ENCODE measurements at regions not wholly inside any gene's neighbourhood (a gene's known extent, or its start where the extent isn't known, plus 50 kb on each side); places are given as distances from the start of the nearest gene placed in this dataset.

- no peak for DNase-seq (ENCODE audit: low read depth)
These were observed 95.1 kb upstream of the PLET1 start for GRCh38 chr11:112355726-112356125.

GRCh38 chr11:112357488-112357887 is 96.8 kb upstream of the PLET1 start:
- DNase-seq (ENCODE audit: low read depth): no peak

- no peak for DNase-seq (ENCODE audit: low read depth)
These were observed 100.7 kb upstream of the PLET1 start for GRCh38 chr11:112361396-112361795.

DNA sequence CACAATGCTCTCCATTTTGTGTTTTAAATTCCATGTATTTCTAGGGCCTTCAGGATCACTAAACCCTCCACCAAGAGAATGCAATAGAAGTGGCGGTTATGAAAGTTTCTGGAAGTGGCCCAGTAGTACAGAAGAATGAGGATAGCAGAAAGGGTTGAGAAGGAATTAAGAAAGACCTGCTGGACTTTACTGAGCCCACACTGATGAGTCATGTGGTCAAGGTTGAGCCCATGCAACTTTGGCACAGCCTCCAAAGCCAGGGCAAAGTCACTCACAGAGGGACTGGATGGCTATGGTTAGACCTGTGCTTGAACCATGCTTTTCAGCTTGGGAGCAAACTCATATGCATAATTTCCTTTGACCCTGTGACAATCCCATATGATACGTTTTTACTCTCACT is 102.9 kb upstream of the PLET1 start:
- no peak for DNase-seq (ENCODE audit: low read depth)

DNA sequence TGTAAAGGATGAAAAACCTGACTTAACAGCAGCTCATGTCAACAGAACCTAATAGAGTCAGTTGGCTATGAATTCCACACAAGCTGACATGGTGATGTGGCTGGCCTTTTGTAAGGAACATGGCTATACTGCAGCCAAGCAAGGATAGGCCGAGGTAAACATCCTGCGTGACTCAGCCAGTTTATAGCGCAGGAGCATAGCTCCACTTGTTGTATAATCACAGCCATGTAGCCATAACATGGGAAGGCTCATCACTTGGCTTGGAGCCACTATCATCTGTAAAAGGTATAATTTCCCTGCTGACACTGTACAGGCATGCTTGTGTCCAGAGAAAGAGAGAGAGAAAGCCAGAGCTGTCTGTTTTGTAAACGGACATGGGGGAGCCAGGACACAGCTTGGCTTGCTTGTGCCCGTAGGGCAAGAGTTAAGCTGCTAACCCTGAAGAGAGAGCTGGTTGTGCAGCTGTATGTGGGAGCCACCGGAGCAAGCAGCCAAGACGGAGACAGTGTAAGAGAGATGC is 104.4 kb upstream of the PLET1 start:
- no peak for DNase-seq (ENCODE audit: low read depth)

- DNase-seq (ENCODE audit: low read depth): no peak
These were observed 105.4 kb upstream of the PLET1 start for GRCh38 chr11:112366012-112366411.

DNA sequence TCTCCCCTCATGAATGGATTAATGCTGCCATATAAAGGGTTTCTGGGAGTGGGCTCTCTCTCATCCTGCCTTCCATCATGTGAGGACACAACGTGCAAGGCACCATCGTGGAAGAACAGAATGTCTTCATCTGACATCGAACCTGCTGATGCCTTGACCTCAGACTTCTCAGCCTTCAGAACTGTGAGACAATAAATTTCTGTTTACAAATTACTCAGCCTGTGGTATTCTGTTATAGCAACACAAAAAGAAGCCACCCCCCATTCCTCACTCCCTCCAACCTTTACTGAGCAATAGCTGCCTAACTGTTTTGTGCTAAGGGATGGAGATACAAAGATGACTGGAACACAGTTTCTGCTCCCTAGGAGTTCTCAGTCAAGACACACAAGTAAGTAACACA is 106.1 kb upstream of the PLET1 start:
- DNase-seq (ENCODE audit: low read depth): no peak

DNA sequence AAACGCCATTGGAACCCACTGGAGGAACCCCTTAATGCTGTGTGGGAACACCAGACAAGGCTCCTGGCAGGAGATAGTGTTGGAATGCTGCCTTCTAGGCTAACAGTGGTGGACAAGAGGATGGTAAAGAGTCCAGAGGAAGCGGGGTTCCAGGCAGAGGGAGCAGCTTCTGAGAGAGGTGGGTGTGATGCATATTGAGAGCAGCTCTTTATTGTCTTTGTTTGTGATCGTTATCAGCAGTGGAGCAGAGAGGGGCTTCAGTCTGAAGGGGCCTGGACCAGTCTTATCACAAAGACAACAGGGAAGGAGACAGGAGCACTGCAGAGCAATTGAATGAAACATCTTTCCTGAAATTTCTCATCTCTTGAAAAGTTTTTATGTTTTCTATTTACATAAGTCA is 106.8 kb upstream of the PLET1 start:
- no peak for DNase-seq (ENCODE audit: low read depth)

GRCh38 chr11:112367895-112368294 is 107.2 kb upstream of the PLET1 start:
- no peak for DNase-seq (ENCODE audit: low read depth)

- DNase-seq (ENCODE audit: low read depth): no peak
These were observed 107.7 kb upstream of the PLET1 start for GRCh38 chr11:112368381-112368780.

DNA sequence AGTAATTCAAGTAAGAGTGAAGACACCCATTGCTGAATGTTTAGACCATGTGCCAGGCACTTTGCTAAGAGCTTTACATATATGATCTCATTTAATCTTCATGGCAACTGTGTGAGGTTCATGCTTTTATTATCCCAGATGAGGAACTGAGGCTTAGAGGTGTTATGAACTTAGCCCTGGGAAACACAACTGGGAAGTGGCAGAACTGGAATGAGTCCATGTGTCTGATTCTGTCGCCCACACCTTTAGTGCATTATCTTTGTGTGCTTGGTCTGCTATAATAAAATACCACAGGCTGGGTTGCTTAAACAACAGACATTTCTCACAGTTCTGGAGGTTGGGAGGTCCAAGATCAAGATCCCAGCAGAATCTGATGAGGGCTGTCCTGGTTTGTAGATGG is 108.7 kb upstream of the PLET1 start:
- no peak for DNase-seq (ENCODE audit: low read depth)

DNA sequence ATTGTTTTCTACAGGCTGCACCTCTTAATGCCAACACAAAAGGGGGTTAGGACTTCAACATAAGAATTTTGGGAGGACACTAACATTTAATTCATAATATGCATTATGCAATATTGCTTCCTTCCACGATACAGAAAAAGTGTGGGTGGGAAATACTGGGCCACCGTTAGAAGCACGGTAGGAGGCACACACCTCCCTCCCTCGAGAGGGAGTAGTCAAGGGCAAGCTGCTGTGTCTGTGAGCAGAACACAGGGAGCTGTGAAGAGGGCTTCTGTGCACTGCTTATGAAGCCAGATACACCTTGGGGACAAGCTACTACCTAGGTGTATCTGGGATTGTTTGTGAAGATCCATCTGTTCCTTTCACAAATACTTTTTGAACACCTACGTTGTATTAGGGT is 109.3 kb upstream of the PLET1 start:
- no peak for DNase-seq (ENCODE audit: low read depth)

DNA sequence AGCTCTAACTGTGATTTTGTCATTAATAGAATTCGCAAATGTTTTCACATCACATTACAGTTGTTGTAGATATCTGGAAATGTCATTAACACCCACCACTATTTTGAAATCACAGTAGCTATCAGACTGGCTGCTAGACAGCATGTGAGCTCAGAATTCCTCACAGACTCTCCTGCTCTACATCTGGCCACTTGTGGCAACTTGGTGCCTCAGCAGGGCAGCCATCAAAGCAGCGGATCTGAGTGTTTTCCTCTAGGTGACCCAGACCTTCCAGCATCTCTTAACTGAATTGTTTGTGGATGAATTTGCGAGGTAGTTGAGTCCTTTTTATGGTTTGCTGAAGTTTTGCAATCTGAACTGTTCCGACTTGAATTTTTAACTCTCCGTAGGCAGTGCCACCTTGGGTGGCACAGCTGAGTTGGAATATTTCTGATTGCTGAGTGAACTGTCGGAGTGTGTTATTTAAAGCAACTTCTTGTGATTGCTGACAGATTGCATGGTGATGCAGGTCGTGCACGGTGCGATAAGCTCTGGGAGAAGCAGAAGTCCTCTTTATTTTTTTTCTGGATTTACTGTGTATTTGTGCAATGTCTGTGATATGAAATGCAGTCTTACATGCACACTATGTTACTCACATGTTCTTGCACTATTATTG is 114.0 kb upstream of the PLET1 start:
- no peak for DNase-seq (ENCODE audit: low read depth)

DNA sequence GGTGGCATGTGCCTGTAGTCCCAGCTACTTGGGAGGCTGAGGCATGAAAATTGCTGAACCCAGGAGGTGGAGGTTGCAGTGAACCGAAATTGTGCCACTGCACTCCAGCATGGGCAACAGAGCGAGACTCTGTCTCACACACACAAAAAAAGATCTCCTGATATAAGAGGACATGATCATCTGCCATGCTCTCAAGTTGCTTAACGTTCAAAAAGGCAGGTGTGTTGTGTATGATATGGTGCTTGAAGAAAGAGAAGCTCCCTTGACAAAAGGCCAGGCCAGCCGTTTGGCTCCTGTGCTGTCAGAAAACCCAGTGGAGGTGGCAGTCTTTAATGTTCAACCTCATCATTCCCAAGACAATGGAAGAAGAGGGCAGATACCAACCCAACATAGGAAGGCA is 117.3 kb upstream of the PLET1 start:
- no peak for DNase-seq (ENCODE audit: low read depth)

GRCh38 chr11:112380464-112380863 is 119.8 kb upstream of the PLET1 start:
- DNase-seq (ENCODE audit: low read depth): no peak

- no peak for DNase-seq (ENCODE audit: low read depth)
These were observed 120.9 kb upstream of the PLET1 start for GRCh38 chr11:112381578-112381977.

DNA sequence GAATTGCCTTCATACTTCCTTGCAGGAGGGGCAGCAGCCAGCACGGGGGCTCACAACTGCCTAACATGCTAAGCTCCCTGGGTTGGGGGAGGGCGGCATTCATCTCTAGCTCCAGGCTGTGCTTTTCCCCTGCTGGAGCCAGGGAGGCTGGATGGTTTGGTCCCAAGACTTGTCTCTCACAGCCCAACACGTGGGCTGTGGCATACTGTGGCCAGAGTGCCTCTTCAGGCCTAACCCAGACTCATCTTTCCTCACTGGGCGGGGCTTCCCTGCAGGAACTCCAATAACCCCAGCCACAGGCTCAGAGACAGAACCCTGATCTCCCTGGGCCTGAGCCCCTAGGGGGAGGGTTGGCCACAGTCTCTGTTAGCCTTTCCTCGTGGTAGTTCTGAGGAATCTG is 121.9 kb upstream of the PLET1 start:
- DNase-seq (ENCODE audit: low read depth): no peak

GRCh38 chr11:112388496-112388895 is 127.8 kb upstream of the PLET1 start:
- no peak for DNase-seq (ENCODE audit: low read depth)

DNA sequence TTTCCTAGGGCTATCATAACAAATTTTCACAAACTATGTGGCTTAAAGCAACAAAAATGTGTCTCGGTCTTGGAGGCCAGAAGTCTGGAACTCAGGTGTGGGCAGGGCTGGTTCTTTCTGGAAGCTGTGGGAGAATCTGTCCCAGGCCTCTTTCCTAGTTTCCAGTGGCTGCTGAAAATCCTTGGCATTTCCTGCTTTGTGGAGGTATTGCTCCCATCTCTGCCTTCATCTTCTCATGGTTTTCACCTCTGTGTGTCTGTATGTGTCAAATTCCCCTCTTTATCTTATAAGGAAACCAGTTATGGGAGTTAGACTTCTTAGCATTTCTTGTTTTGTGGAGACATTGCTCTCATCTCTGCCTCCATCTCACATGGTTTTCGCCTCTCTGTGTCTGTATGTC is 130.4 kb upstream of the PLET1 start:
- DNase-seq (ENCODE audit: low read depth): no peak

DNA sequence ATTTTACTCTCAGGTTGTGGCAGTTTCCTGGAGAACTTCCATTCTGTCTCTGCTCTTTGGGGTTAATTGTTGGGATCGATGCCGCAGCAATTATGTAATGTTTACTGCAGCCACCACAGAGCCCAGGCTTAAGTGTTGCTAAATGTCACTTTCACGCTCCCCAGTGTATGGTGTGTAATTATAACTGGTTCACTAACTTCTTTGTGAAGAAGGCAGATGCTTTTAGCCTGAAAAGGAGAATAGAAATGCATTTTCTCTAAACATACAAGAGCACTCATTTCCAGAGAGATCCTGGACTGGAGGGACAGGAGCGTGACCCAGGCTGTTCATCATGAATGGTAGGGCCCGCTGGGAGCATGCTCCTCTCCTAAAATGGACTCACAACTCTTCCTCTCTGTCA is 132.2 kb upstream of the PLET1 start:
- DNase-seq (ENCODE audit: low read depth): no peak

GRCh38 chr11:112394304-112394703 is 133.6 kb upstream of the PLET1 start:
- no peak for DNase-seq (ENCODE audit: low read depth)

DNA sequence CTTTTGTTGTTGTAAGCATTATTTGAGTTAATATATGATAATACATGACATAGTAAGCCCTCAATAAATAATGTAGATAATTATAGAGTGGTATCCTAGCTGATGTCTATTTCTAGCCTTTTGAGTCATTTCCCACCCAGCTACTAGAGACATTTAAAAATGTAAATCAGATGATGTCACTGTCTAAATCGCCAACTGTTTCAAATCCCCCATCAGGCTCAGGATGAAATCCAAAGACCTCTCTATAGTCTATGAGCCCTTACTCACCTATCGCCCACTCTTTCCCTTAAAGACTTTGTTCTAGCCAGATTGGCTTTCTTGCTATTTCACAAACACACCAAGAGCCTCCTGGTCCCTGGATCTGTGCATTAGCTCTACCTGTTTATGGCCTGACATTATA is 135.4 kb upstream of the PLET1 start:
- DNase-seq (ENCODE audit: low read depth): no peak

DNA sequence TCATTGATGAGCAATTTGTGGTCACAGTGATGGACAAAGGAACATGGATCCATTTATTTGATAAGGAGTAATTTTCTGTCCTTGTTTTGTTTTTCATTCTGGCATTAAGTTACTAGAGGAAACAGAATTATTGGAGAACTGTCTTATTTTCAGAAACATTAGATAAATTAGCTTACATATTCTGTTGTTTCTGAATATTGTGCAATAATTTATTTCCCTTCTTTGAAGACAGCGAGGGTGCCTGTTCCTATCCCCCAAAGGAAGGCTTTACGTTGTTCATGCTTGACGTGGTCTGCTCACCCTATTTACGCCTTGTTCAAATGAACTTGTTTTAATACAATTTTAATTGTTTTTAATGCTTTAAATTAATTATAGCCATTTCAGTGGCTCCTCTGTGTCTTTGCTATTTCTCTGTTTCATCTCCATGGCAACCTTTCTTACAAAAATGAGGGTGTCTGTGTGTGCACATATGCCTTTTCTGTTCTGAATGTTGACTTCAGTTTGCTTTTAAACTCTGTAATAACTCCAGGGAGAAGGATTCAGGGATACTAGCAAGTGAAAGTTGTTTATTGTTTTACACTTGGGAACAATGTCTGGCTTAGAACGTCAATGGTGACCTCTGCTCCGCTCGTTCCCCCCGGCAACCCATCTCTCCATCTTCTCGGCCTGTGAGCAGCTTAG is 138.3 kb upstream of the PLET1 start:
- no peak for DNase-seq (ENCODE audit: low read depth)

- DNase-seq (ENCODE audit: low read depth): no peak
These were observed 139.9 kb upstream of the PLET1 start for GRCh38 chr11:112400476-112401014.

Measured in stimulated activated CD8-positive, alpha-beta memory T cell treated with anti-CD3 and anti-CD28 coated beads, Interleukin-15, amount 100 ng/mL, for 24 hours (primary cell).